ENCODE measurements at regions not wholly inside any gene's neighbourhood (a gene's known extent, or its start where the extent isn't known, plus 50 kb on each side); places are given as distances from the start of the nearest gene placed in this dataset.

- H3K27ac ChIP-seq, result no peak overlapping the region
- H3K4me1 ChIP-seq, result no peaks in the 10 kb centered on the region
- H3K9me3 ChIP-seq, result no peaks in the 10 kb centered on the region
- DNase-seq, result no peak
- no peaks in the 10 kb centered on the region for H3K27me3 ChIP-seq
- no peaks in the 10 kb centered on the region for H3K36me3 ChIP-seq
- TF ChIP-seq, protein P1, sequence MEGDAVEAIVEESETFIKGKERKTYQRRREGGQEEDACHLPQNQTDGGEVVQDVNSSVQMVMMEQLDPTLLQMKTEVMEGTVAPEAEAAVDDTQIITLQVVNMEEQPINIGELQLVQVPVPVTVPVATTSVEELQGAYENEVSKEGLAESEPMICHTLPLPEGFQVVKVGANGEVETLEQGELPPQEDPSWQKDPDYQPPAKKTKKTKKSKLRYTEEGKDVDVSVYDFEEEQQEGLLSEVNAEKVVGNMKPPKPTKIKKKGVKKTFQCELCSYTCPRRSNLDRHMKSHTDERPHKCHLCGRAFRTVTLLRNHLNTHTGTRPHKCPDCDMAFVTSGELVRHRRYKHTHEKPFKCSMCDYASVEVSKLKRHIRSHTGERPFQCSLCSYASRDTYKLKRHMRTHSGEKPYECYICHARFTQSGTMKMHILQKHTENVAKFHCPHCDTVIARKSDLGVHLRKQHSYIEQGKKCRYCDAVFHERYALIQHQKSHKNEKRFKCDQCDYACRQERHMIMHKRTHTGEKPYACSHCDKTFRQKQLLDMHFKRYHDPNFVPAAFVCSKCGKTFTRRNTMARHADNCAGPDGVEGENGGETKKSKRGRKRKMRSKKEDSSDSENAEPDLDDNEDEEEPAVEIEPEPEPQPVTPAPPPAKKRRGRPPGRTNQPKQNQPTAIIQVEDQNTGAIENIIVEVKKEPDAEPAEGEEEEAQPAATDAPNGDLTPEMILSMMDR (IDR thresholded peaks at IDR 0.05), result no peak
- no peak for TF ChIP-seq POLR2A (IDR thresholded peaks at IDR 0.05)
- no peak overlapping the region for H3K4me3 ChIP-seq
Measured at GRCh38 chr20:7262803-7263202, 495.3 kb downstream of the BMP2 start.

- no peak for DNase-seq
- no peaks in the 10 kb centered on the region for H3K36me3 ChIP-seq
- no peaks in the 10 kb centered on the region for H3K27me3 ChIP-seq
- H3K9me3 ChIP-seq, result no peaks in the 10 kb centered on the region
- H3K4me1 ChIP-seq, result no peaks in the 10 kb centered on the region
- no peak for TF ChIP-seq POLR2A (IDR thresholded peaks at IDR 0.05)
- TF ChIP-seq, protein P1 (IDR thresholded peaks at IDR 0.05), result no peak
- H3K4me3 ChIP-seq, result no peak overlapping the region
- no peak overlapping the region for H3K27ac ChIP-seq
Measured at GRCh38 chr20:7264137-7264536, 496.7 kb downstream of the BMP2 start.

DNA sequence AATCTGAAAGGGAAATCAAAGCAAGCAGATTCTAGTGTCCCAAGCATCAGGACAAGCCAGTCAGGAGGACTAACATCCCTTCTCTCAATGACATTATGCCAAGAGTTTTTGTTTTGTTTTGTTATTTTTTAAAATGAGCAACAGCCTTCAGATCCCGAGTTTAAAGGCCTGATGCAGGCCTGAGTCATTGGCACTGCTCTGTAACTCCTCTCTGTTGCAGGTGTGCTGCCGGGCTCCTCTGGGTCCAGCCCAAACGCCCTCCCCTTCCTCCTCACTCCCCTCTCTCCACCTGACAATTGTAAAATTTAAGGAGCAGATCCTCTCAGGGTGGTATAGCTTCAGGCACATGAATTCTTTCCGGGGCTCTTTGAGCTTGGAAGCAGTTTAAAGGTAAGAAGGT is 502.0 kb downstream of the BMP2 start:
- Histone ChIP-seq H3K4me3 (no peak overlapping the region), H3K36me3 (no peaks in the 10 kb centered on the region), H3K4me1 (no peaks in the 10 kb centered on the region), H3K27me3 (no peaks in the 10 kb centered on the region), H3K9me3 (no peaks in the 10 kb centered on the region), H3K27ac (no peak overlapping the region)
- DNase-seq, result no peak
- TF ChIP-seq, protein P1 (IDR thresholded peaks at IDR 0.05), result no peak
- TF ChIP-seq POLR2A (IDR thresholded peaks at IDR 0.05), result no peak

DNA sequence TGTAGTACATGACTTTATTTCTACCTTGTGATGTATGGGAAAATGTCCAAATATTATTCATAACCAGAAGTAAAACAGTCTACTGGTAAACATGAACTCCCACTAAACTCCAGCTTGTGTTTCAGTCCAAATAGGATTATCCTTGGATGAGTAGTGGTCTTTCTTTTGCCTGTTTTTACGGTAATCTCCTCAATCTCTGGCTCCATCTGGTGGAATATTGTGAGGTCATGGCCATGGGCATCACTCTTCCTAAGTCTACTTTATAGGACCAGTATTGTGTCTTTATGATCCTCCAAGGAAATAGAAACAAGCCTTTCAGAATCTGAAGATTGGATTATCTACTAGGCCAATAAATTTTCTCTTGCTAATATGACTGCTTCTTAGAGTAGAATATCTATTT is 505.0 kb downstream of the BMP2 start:
- no peak for DNase-seq
- no peaks in the 10 kb centered on the region for H3K9me3 ChIP-seq
- no peaks in the 10 kb centered on the region for H3K27me3 ChIP-seq
- no peak for TF ChIP-seq POLR2A (IDR thresholded peaks at IDR 0.05)
- TF ChIP-seq, protein P1 (IDR thresholded peaks at IDR 0.05), result no peak
- no peak overlapping the region for H3K4me3 ChIP-seq
- H3K27ac ChIP-seq, result no peak overlapping the region
- H3K36me3 ChIP-seq, result no peaks in the 10 kb centered on the region
- H3K4me1 ChIP-seq, result no peaks in the 10 kb centered on the region

DNA sequence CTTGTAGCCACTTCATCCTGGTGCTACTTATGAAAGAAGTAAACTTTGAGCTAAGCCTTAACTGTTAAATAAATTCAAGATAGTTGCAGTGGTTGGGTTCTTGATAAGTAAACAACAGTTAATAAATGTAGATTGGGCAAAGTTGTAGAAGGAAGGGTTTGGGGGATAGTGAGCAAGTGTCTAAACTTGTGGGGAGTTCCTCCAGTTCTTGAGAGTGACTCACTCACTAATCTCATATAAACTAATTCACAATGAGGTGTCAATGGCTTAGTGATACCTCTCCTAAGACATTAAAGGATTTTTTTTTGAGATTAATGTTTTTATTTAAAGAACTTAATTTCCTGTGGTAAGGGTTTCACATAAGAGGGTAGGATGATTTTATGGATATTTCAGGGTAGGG is 507.4 kb downstream of the BMP2 start:
- Histone ChIP-seq H3K27ac (no peak overlapping the region), H3K4me1 (no peaks in the 10 kb centered on the region)
- no peak for TF ChIP-seq POLR2A (IDR thresholded peaks at IDR 0.05)

DNA sequence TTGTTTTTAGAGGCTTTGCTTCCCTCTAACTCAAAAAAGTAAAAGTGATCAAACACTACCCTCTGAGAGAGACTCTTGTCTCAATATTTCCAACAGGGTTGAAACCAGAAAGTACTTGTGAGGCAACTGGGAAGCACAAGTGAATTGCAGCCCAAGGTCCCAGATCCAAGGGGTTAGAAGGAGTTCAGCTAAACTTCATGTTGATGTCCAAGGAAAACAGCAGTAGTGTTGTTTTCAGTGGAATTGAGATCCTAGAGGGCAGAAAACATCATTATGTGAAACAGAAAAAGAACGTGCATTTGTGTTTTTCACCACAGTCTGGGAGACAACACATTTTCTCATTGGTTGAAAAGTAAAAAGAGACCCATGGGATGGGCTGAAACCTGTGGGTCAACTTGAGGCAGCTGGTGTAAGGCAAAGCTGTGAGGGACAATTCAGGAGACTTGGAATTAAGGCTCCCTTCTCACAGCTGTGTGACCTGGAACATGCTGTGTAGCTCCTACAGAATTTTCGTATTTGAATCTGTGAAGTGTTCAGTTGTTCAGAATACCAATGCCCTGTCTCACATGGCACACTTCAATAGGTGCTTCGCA is 508.3 kb downstream of the BMP2 start:
- no peak overlapping the region for H3K4me3 ChIP-seq
- no peaks in the 10 kb centered on the region for H3K27me3 ChIP-seq
- no peaks in the 10 kb centered on the region for H3K9me3 ChIP-seq
- H3K36me3 ChIP-seq, result no peaks in the 10 kb centered on the region
- TF ChIP-seq POLR2A (IDR thresholded peaks at IDR 0.05), result no peak
- TF ChIP-seq, protein P1 (IDR thresholded peaks at IDR 0.05), result no peak
- no peak for DNase-seq
- no peaks in the 10 kb centered on the region for H3K4me1 ChIP-seq
- H3K27ac ChIP-seq, result no peak overlapping the region

More for the DNA sequence above, 507.4 kb downstream of the BMP2 start:
- no peak for DNase-seq
- no peak overlapping the region for H3K4me3 ChIP-seq
- H3K9me3 ChIP-seq, result no peaks in the 10 kb centered on the region
- H3K27me3 ChIP-seq, result no peaks in the 10 kb centered on the region
- H3K36me3 ChIP-seq, result no peaks in the 10 kb centered on the region

Measured in Peyer's patch (tissue), 4 donors.